Stimulated activated effector memory CD8-positive, alpha-beta T cell treated with anti-CD3 and anti-CD28 coated beads, Interleukin-12 subunit alpha, Interleukin-12 subunit beta, amount 100 ng/mL, for 72 hours (primary cell): ENCODE measurements at regions not wholly inside any gene's neighbourhood (a gene's known extent, or its start where the extent isn't known, plus 50 kb on each side); places are given as distances from the start of the nearest gene placed in this dataset.
A peak's percentile ranks its signal among the peaks of the same experiment; 100 is the strongest.

Experiments
- ATAC-seq: fragments of 150-1000 bp; cut with Tn5 transposase; 2 replicates; pipeline ENCODE4 v1.10.0; 2021
- DNase-seq, 2 donors: peaks; one replicate each; pipeline ENCODE4 v3.0.0; 2021 to 2022; ENCODE audit warnings: low spot score in 2 of 2
- H3K27ac Mint-ChIP-seq: one replicate; pipeline ENCODE4 v1.8.0; 2022; ENCODE audit warnings: mild to moderate bottlenecking, mixed read lengths
- H3K36me3 Mint-ChIP-seq: one replicate; pipeline ENCODE4 v1.8.0; 2022; ENCODE audit warnings: mild to moderate bottlenecking, mixed read lengths
- H3K4me1 Mint-ChIP-seq: one replicate; pipeline ENCODE4 v1.8.0; 2022; ENCODE audit warnings: mixed read lengths
- H3K4me3 Mint-ChIP-seq: one replicate; pipeline ENCODE4 v1.8.0; 2022; ENCODE audit warnings: mild to moderate bottlenecking, mixed read lengths
- H3K9me3 Mint-ChIP-seq: one replicate; pipeline ENCODE4 v1.8.0; 2022; ENCODE audit warnings: mixed read lengths

GRCh38 chr2:199160081-199160480, 297.7 kb downstream of the SATB2 start:
- H3K9me3 Mint-ChIP-seq = peaks cover 17% of the 10 kb centered on the region
- ATAC-seq = no peak
- no peaks in the 10 kb centered on the region for H3K36me3 Mint-ChIP-seq
- H3K27ac Mint-ChIP-seq = no peak overlapping the region
- DNase-seq = no peak
- H3K4me3 Mint-ChIP-seq = no peak overlapping the region
- H3K4me1 Mint-ChIP-seq = no peaks in the 10 kb centered on the region

GRCh38 chr2:199148076-199148845, 309.5 kb downstream of the SATB2 start:
- peaks cover 3% of the 10 kb centered on the region for H3K9me3 Mint-ChIP-seq
- ATAC-seq (no peak), DNase-seq (no peak)
- H3K4me1 Mint-ChIP-seq = no peaks in the 10 kb centered on the region
- H3K4me3 Mint-ChIP-seq = no peak overlapping the region
- H3K36me3 Mint-ChIP-seq = no peaks in the 10 kb centered on the region
- no peak overlapping the region for H3K27ac Mint-ChIP-seq

GRCh38 chr2:199147216-199147615, 310.5 kb downstream of the SATB2 start:
- DNase-seq (no peak), ATAC-seq (no peak)
- Mint-ChIP-seq H3K4me3 (no peak overlapping the region), H3K36me3 (no peaks in the 10 kb centered on the region), H3K9me3 (peaks cover 8% of the 10 kb centered on the region), H3K27ac (no peak overlapping the region), H3K4me1 (no peaks in the 10 kb centered on the region)

- Mint-ChIP-seq H3K4me3 (no peak overlapping the region), H3K9me3 (peaks cover 10% of the 10 kb centered on the region), H3K4me1 (no peaks in the 10 kb centered on the region), H3K36me3 (no peaks in the 10 kb centered on the region), H3K27ac (no peak overlapping the region)
- no peak for ATAC-seq
- DNase-seq = no peak
These were observed 313.2 kb downstream of the SATB2 start for GRCh38 chr2:199144546-199144945.

GRCh38 chr2:199144036-199144435, 313.7 kb downstream of the SATB2 start:
- no peak overlapping the region for H3K27ac Mint-ChIP-seq
- no peak for DNase-seq

GRCh38 chr2:199136681-199137080, 321.1 kb downstream of the SATB2 start:
- Mint-ChIP-seq H3K9me3 (peaks cover 7% of the 10 kb centered on the region), H3K4me1 (no peaks in the 10 kb centered on the region), H3K27ac (no peak overlapping the region), H3K36me3 (no peaks in the 10 kb centered on the region), H3K4me3 (no peak overlapping the region)
- ATAC-seq = peak; percentile 16
- DNase-seq = no peak

More at GRCh38 chr2:199144036-199144435, 313.7 kb downstream of the SATB2 start:
- ATAC-seq = no peak
- Mint-ChIP-seq H3K36me3 (no peaks in the 10 kb centered on the region), H3K4me1 (no peaks in the 10 kb centered on the region), H3K9me3 (peaks cover 7% of the 10 kb centered on the region), H3K4me3 (no peak overlapping the region)

GRCh38 chr2:199136242-199136641, 321.5 kb downstream of the SATB2 start:
- Mint-ChIP-seq H3K36me3 (no peaks in the 10 kb centered on the region), H3K9me3 (peaks cover 7% of the 10 kb centered on the region), H3K27ac (no peak overlapping the region), H3K4me3 (no peak overlapping the region), H3K4me1 (no peaks in the 10 kb centered on the region)
- DNase-seq (no peak), ATAC-seq (no peak)

- H3K4me1 Mint-ChIP-seq = no peaks in the 10 kb centered on the region
- peaks cover 5% of the 10 kb centered on the region for H3K9me3 Mint-ChIP-seq
- no peaks in the 10 kb centered on the region for H3K36me3 Mint-ChIP-seq
- ATAC-seq (no peak), DNase-seq (no peak)
- H3K27ac Mint-ChIP-seq = no peak overlapping the region
- no peak overlapping the region for H3K4me3 Mint-ChIP-seq
These were observed 325.9 kb downstream of the SATB2 start for GRCh38 chr2:199131876-199132275.

- ATAC-seq (no peak), DNase-seq (no peak)
- Mint-ChIP-seq H3K4me1 (no peaks in the 10 kb centered on the region), H3K27ac (no peak overlapping the region), H3K4me3 (no peak overlapping the region), H3K36me3 (no peaks in the 10 kb centered on the region), H3K9me3 (peaks cover 5% of the 10 kb centered on the region)
These were observed 326.5 kb downstream of the SATB2 start for GRCh38 chr2:199131136-199131655.

- Mint-ChIP-seq H3K9me3 (peaks cover 2% of the 10 kb centered on the region), H3K27ac (no peak overlapping the region), H3K4me3 (no peak overlapping the region), H3K36me3 (no peaks in the 10 kb centered on the region), H3K4me1 (no peaks in the 10 kb centered on the region)
- ATAC-seq = no peak
- DNase-seq = no peak
These were observed 327.2 kb downstream of the SATB2 start for GRCh38 chr2:199130501-199130900.

- ATAC-seq (no peak), DNase-seq (no peak)
- no peak overlapping the region for H3K4me3 Mint-ChIP-seq
- H3K4me1 Mint-ChIP-seq = no peaks in the 10 kb centered on the region
- H3K27ac Mint-ChIP-seq = no peak overlapping the region
- H3K36me3 Mint-ChIP-seq = no peaks in the 10 kb centered on the region
- H3K9me3 Mint-ChIP-seq = no peaks in the 10 kb centered on the region
These were observed 329.1 kb downstream of the SATB2 start for GRCh38 chr2:199128476-199129229.

- H3K4me1 Mint-ChIP-seq = no peaks in the 10 kb centered on the region
- H3K27ac Mint-ChIP-seq = no peak overlapping the region
- ATAC-seq = no peak
- H3K4me3 Mint-ChIP-seq = no peak overlapping the region
- peaks cover 6% of the 10 kb centered on the region for H3K9me3 Mint-ChIP-seq
- H3K36me3 Mint-ChIP-seq = no peaks in the 10 kb centered on the region
- DNase-seq = no peak
These were observed 337.9 kb downstream of the SATB2 start for GRCh38 chr2:199119796-199120195.

- no peak overlapping the region for H3K27ac Mint-ChIP-seq
- H3K36me3 Mint-ChIP-seq = no peaks in the 10 kb centered on the region
- H3K4me1 Mint-ChIP-seq = no peaks in the 10 kb centered on the region
- DNase-seq = no peak
- no peak for ATAC-seq
- H3K9me3 Mint-ChIP-seq = peaks cover 9% of the 10 kb centered on the region
- H3K4me3 Mint-ChIP-seq = no peak overlapping the region
These were observed 339.0 kb downstream of the SATB2 start for GRCh38 chr2:199118673-199119112.

- Mint-ChIP-seq H3K9me3 (peaks cover 7% of the 10 kb centered on the region), H3K4me1 (no peaks in the 10 kb centered on the region), H3K27ac (no peak overlapping the region), H3K4me3 (no peak overlapping the region), H3K36me3 (no peaks in the 10 kb centered on the region)
- DNase-seq (no peak), ATAC-seq (no peak)
These were observed 342.6 kb downstream of the SATB2 start for GRCh38 chr2:199115169-199115568.

GRCh38 chr2:199113111-199113510, 344.6 kb downstream of the SATB2 start:
- Mint-ChIP-seq H3K36me3 (no peaks in the 10 kb centered on the region), H3K4me1 (no peaks in the 10 kb centered on the region), H3K9me3 (peaks cover 3% of the 10 kb centered on the region), H3K4me3 (no peak overlapping the region), H3K27ac (no peak overlapping the region)
- ATAC-seq = no peak
- no peak for DNase-seq

- no peaks in the 10 kb centered on the region for H3K4me1 Mint-ChIP-seq
- no peak for DNase-seq
- no peak for ATAC-seq
- H3K36me3 Mint-ChIP-seq = no peaks in the 10 kb centered on the region
- H3K4me3 Mint-ChIP-seq = no peak overlapping the region
- H3K27ac Mint-ChIP-seq = no peak overlapping the region
- H3K9me3 Mint-ChIP-seq = peaks cover 3% of the 10 kb centered on the region
These were observed 346.3 kb downstream of the SATB2 start for GRCh38 chr2:199111458-199111857.
